Endothelial cell of umbilical vein (primary cell): ENCODE measurements at regions not wholly inside any gene's neighbourhood (a gene's known extent, or its start where the extent isn't known, plus 50 kb on each side); places are given as distances from the start of the nearest gene placed in this dataset.

Experiments used
- BruUV-seq: library from RNA; stranded (reverse); fragments of 400-500 nt; replicated peaks from 2 replicates; lab custom pipeline; 2021; lab: Mats Ljungman, UMichigan
- CTCF ChIA-PET: fragments of 300-600, 350-600 bp; sonication (Branson Sonifier 250); formaldehyde crosslinking; loops from one replicate; lab custom pipeline; 2021; ENCODE audit warnings: antibody characterized with exemption, inconsistent platforms; lab: Charles Lee
- POLR2A ChIA-PET: fragments of 300-600, 350-600 bp; sonication (Branson Sonifier 250); formaldehyde crosslinking; loops from one replicate; lab custom pipeline; 2021; ENCODE audit warnings: antibody characterized with exemption, inconsistent platforms; lab: Charles Lee
- DNase-seq: peaks from one replicate; pipeline ENCODE4 v3.0.0-alpha.2; 2011; ENCODE audit warnings: low read depth, low spot score
- FAIRE-seq: peaks from 2 replicates; lab custom pipeline; 2011; peaks lifted over from hg19 to GRCh38; lab: Jason Lieb, UNC
- H2AFZ ChIP-seq: 2 replicates; pipeline ENCODE4 v1.6.0; 2012; ENCODE audit warnings: low read depth, low read length, control low read depth, inconsistent platforms
- H3K27ac ChIP-seq: 2 replicates; pipeline ENCODE4 v1.5.1; 2011; ENCODE audit warnings: low read depth, mild to moderate bottlenecking, control low read depth, low read length, moderate library complexity; ENCODE audit not compliant: insufficient read depth
- H3K27me3 ChIP-seq, 2 experiments: 2 replicates each; pipeline versions ENCODE4 v1.6.0 to v1.6.1; 2011; ENCODE audit warnings: low read length in 2 of 2, mixed read lengths in 1 of 2; ENCODE audit not compliant: control insufficient read depth in 2 of 2, insufficient read depth in 2 of 2
- H3K36me3 ChIP-seq, 2 experiments: 2 replicates in 1 of 2; 3 replicates in 1 of 2; pipeline ENCODE4 v1.5.1; 2011; ENCODE audit warnings: low read length in 2 of 2, mild to moderate bottlenecking in 1 of 2, moderate library complexity in 1 of 2; ENCODE audit not compliant: control insufficient read depth in 2 of 2, insufficient read depth in 2 of 2; ENCODE audit errors: extremely low read depth in 1 of 2
- H3K4me1 ChIP-seq: 3 replicates; pipeline ENCODE4 v1.5.1; 2011; ENCODE audit warnings: mild to moderate bottlenecking, low read length; ENCODE audit not compliant: control insufficient read depth, insufficient read depth; ENCODE audit errors: extremely low read depth
- H3K4me2 ChIP-seq: 2 replicates; pipeline ENCODE4 v1.6.1; 2011; ENCODE audit warnings: low read length, control low read depth, mixed read lengths; ENCODE audit not compliant: insufficient read depth
- H3K4me3 ChIP-seq, 3 experiments: fragments of 200-600 bp in 1 of 3; sonication (generic), shearing (Covaris generic) in 1 of 3; replicated peaks in 1 of 3; 2 replicates each; pipeline ENCODE4 v1.5.1; 2011 to 2016; ENCODE audit warnings: control low read depth in 3 of 3, low read length in 3 of 3, mild to moderate bottlenecking in 2 of 3, inconsistent platforms in 1 of 3, low read depth in 1 of 3, moderate library complexity in 1 of 3; ENCODE audit not compliant: insufficient read depth in 1 of 3
- H3K79me2 ChIP-seq: 2 replicates; pipeline ENCODE4 v1.6.0; 2012; ENCODE audit warnings: low read length, inconsistent platforms; ENCODE audit not compliant: control insufficient read depth, insufficient read depth
- H3K9ac ChIP-seq: replicated peaks from 2 replicates; pipeline ENCODE3; 2011; ENCODE audit warnings: low read length, control low read depth; ENCODE audit not compliant: insufficient read depth; ENCODE audit errors: extremely low read depth
- H3K9me1 ChIP-seq: replicated peaks from 3 replicates; pipeline ENCODE4 v1.6.0; 2011; ENCODE audit warnings: mild to moderate bottlenecking, low read length; ENCODE audit not compliant: control insufficient read depth, insufficient read depth; ENCODE audit errors: extremely low read depth
- H3K9me3 ChIP-seq: replicated peaks from 2 replicates; pipeline ENCODE4 v1.5.1; 2012; ENCODE audit warnings: low read length, inconsistent platforms; ENCODE audit not compliant: control insufficient read depth, insufficient read depth
- H4K20me1 ChIP-seq: replicated peaks from 2 replicates; pipeline ENCODE3; 2011; ENCODE audit warnings: mild to moderate bottlenecking, low read length; ENCODE audit not compliant: control insufficient read depth, insufficient read depth; ENCODE audit errors: extremely low read depth
- EZH2 ChIP-seq: IDR thresholded peaks from 2 replicates; pipeline ENCODE4 v1.6.1; 2012; ENCODE audit warnings: borderline replicate concordance, low read depth, mild to moderate bottlenecking, moderate library complexity, low read length, inconsistent platforms; ENCODE audit not compliant: severe bottlenecking
- FOS ChIP-seq: IDR thresholded peaks from 2 replicates; pipeline ENCODE4 v1.6.1; 2011; ENCODE audit warnings: mild to moderate bottlenecking, low read length, moderate library complexity, borderline replicate concordance; ENCODE audit not compliant: insufficient read depth
- GATA2 ChIP-seq: IDR thresholded peaks from 2 replicates; pipeline ENCODE4 v1.7.0; 2011; ENCODE audit warnings: low read depth, mild to moderate bottlenecking, moderate library complexity, mixed read lengths, low read length; ENCODE audit not compliant: insufficient read length, insufficient read depth
- JUN ChIP-seq: IDR thresholded peaks from 2 replicates; pipeline ENCODE4 v1.6.1; 2011; ENCODE audit warnings: borderline replicate concordance, low read depth; ENCODE audit not compliant: insufficient read length, insufficient read depth
- MAX ChIP-seq: IDR thresholded peaks from 2 replicates; pipeline ENCODE4 v1.6.1; 2011; ENCODE audit not compliant: insufficient read depth, insufficient read length
- MYC ChIP-seq: IDR thresholded peaks from one replicate; pipeline ENCODE4 v1.6.1; 2011; ENCODE audit warnings: mild to moderate bottlenecking, low read depth, low read length
- POLR2A ChIP-seq: IDR thresholded peaks from 2 replicates; pipeline ENCODE4 v1.6.1; 2012; ENCODE audit warnings: low read depth, mild to moderate bottlenecking, control low read depth, low read length
- POLR2AphosphoS5 ChIP-seq: IDR thresholded peaks from 2 replicates; pipeline ENCODE4 v1.6.1; 2012; ENCODE audit warnings: low read depth, mild to moderate bottlenecking, control low read depth, low read length, moderate library complexity; ENCODE audit not compliant: insufficient read depth
- dilution Hi-C: fragments of 300-500 bp; cut with MboI; formaldehyde crosslinking; loops from one replicate; pipeline ENCODE4 v1.15.0; 2019; ENCODE audit warnings: low sequenced_read_pairs; ENCODE audit not compliant: extremely low pct_ligation_motif_present
- intact Hi-C: fragments of 100-400 bp; cut with micrococcal nuclease; formaldehyde crosslinking; loops from one replicate; pipeline ENCODE4 v1.10.0; 2022
- TF ChIP-seq, protein P1 (sequence below), 2 donors: IDR thresholded peaks; 1 replicate in 1 of 2; 2 replicates in 1 of 2; pipeline ENCODE4 v1.5.1; 2011; ENCODE audit warnings: low read length in 2 of 2, mild to moderate bottlenecking in 2 of 2, moderate library complexity in 2 of 2, control low read depth in 1 of 2, inconsistent platforms in 1 of 2, low read depth in 1 of 2; ENCODE audit not compliant: insufficient read depth in 1 of 2; ENCODE audit errors: extremely low read depth in 1 of 2

- Histone ChIP-seq H3K9me3 (no peaks in the 10 kb centered on the region), H3K4me3 (no peak overlapping the region), H3K27me3 (no peaks in the 10 kb centered on the region), H3K4me2 (no peak overlapping the region), H3K36me3 (no peaks in the 10 kb centered on the region), H4K20me1 (no peaks in the 10 kb centered on the region), H3K9ac (no peak overlapping the region), H3K9me1 (no peaks in the 10 kb centered on the region), H3K4me1 (no peaks in the 10 kb centered on the region), H2AFZ (no peak overlapping the region), H3K79me2 (no peaks in the 10 kb centered on the region), H3K27ac (no peak overlapping the region)
- intact Hi-C loops (no loop called here), dilution Hi-C loops (no loop called here)
- ChIA-PET POLR2A (no interaction called here), CTCF (no interaction called here)
- FAIRE-seq (no peak), DNase-seq (no peak)
- no peak for TF ChIP-seq MYC
- TF ChIP-seq POLR2AphosphoS5: no peak
- TF ChIP-seq FOS: no peak
- TF ChIP-seq GATA2: no peak
- no peak for TF ChIP-seq POLR2A
- TF ChIP-seq, protein P1, sequence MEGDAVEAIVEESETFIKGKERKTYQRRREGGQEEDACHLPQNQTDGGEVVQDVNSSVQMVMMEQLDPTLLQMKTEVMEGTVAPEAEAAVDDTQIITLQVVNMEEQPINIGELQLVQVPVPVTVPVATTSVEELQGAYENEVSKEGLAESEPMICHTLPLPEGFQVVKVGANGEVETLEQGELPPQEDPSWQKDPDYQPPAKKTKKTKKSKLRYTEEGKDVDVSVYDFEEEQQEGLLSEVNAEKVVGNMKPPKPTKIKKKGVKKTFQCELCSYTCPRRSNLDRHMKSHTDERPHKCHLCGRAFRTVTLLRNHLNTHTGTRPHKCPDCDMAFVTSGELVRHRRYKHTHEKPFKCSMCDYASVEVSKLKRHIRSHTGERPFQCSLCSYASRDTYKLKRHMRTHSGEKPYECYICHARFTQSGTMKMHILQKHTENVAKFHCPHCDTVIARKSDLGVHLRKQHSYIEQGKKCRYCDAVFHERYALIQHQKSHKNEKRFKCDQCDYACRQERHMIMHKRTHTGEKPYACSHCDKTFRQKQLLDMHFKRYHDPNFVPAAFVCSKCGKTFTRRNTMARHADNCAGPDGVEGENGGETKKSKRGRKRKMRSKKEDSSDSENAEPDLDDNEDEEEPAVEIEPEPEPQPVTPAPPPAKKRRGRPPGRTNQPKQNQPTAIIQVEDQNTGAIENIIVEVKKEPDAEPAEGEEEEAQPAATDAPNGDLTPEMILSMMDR (IDR thresholded peaks at IDR 0.05; ENCODE audit: extremely low read depth in 1 of 2, insufficient read depth in 1 of 2, low read depth in 1 of 2, low read length in 2 of 2): no peak
- TF ChIP-seq JUN: no peak
- no peak for TF ChIP-seq EZH2
- TF ChIP-seq MAX: no peak
- BruUV-seq: no TSS peak
These were observed 737.8 kb downstream of the TUSC7 start for GRCh38 chr3:117447419-117447818.
